ENCODE measurements at regions not wholly inside any gene's neighbourhood (a gene's known extent, or its start where the extent isn't known, plus 50 kb on each side); places are given as distances from the start of the nearest gene placed in this dataset.
"Not testable (repeated sequence)": the region's sequence is repeated elsewhere in the genome, so short reads cannot be mapped to it uniquely, and the experiment has no call there.

- no peak for DNase-seq (ENCODE audit: low read depth, low spot score)
Measured at GRCh38 chr4:66840178-66840577, 705.1 kb downstream of the CENPC start.

- no peak for DNase-seq (ENCODE audit: low read depth, low spot score)
Measured at GRCh38 chr4:66837279-66837922, 707.9 kb downstream of the CENPC start.

DNA sequence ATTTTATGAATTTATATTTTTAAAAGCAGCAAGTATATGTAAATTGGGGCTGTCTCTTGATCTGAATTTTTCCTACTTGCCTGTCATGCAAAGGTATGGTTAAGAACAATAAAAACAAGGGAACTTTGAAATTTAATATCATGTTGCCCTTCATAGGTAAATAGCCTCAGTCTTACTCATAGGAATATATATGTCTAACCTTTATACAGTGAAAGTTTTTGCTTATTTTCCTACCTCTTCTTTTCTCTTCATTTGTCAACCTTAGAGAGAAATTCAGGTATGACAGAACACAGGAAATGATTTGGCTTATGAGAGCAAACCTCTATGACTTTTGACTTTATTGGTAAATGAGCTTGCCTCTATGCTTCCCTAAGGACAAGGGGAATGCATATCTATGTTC lies 716.0 kb downstream of the CENPC start:
- DNase-seq (ENCODE audit: low read depth, low spot score): no peak

DNA sequence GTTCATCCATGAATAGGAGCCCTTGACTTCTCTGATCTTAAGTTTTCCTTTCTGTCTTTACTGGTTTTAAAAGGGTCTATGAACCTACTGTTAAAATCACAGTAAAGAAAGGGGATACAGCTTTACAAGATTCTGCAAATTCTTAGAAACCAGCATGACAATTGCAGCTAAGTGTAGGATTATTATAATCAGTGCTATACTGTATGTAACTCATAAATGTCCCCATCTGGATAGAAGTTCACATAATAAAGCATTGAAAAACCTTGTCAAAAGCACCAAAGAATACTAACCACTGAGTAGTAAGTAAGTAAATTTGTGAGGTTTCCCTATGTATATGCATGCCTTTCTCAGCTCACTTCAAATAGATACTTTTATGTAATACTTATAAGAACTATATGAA lies 724.6 kb downstream of the CENPC start:
- DNase-seq (ENCODE audit: low read depth, low spot score): no peak

- DNase-seq (ENCODE audit: low read depth, low spot score): no peak
Measured at GRCh38 chr4:66814277-66814676, 731.0 kb downstream of the CENPC start.

- no peak for DNase-seq (ENCODE audit: low read depth, low spot score)
Measured at GRCh38 chr4:66805582-66805981, 739.7 kb downstream of the CENPC start.

DNA sequence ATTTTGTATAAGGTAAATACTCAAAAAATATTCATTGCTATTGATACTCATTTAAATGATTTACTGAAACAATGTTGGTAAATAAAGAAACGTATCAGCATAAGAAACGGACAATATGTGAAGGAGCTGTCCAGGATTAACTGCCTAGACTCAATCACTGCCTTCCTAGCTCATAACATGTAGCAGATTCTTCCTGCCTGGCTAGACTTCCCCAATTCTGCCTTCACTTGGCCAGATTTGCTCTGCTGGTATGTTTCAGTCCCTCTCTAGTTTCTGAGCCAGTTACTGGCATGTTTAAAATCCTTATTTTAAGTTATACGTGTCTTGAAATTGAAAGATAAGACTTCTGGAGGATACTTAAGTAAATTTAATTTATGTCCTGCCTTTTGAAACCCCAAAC lies 740.3 kb downstream of the CENPC start:
- DNase-seq (ENCODE audit: low read depth, low spot score): no peak

- no peak for DNase-seq (ENCODE audit: low read depth, low spot score)
Measured at GRCh38 chr4:66797608-66798007, 747.7 kb downstream of the CENPC start.

DNA sequence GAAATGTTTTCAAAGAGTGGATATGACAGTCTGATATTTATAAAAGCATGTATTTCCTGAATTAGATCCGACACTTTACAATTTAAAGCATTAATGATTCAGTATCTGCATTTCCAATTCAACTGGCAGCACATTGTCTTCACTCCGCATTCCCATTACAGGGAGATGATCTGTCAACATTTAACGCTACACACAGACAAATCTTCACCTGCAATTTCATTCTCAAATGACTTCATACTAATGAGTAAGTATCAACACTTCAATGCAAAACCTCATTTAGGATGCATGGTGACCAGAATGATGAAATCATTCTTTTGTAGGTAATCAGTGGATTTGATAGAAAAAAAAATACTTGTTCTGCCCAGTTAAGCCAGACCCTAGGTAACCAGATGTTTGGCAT lies 749.6 kb downstream of the CENPC start:
- no peak for DNase-seq (ENCODE audit: low read depth, low spot score)

DNA sequence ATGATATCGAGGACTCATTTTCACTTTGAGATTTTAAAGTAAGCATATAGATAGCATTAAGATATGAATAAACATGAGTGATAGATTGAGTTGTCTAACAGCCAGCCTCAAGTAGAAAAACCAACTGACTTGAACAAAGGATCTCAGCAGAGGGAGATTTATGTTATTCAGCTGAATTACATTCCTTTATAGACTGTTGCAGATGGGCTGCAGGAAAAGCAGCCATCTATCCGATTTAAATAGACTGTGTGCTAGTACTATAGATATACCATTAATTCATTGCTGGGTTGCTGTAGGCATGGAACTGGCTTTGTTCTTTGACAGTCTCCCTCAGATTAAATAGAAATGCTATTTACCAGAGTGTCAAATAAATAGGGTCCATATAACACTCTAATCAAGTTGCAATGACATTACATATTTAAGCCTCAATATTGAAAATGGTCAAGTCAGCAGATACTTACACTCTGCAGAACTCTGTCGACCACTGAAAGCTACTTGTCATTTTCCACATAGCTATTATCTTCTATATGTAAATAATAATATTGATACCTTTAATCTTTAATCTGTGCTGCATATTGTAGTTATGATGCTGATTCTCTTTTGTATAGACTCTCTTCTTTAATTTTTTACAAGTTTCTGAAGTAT lies 750.8 kb downstream of the CENPC start:
- no peak for DNase-seq (ENCODE audit: low read depth, low spot score)

GRCh38 chr4:66791686-66792085 lies 753.6 kb downstream of the CENPC start:
- DNase-seq (ENCODE audit: low read depth, low spot score): no peak

- DNase-seq (ENCODE audit: low read depth, low spot score): no peak
Measured at GRCh38 chr4:66785479-66785878, 759.8 kb downstream of the CENPC start.

DNA sequence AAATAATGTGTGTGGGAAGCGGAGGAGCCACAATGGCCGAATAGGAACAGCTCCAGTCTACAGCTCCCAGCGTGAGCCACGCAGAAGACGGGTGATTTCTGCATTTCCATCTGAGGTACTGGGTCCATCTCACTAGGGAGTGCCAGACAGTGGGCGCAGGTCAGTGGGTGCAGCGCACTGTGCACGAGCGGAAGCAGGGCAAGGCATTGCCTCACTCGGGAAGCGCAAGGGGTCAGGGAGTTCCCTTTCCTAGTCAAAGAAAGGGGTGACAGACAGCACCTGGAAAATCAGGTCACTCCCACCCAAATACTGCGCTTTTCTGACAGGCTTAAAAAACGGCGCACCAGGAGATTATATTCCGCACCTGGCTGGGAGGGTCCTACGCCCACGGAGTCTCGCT lies 762.6 kb downstream of the CENPC start:
- DNase-seq (ENCODE audit: low read depth, low spot score): not testable (repeated sequence)

- DNase-seq (ENCODE audit: low read depth, low spot score): no peak
Measured at GRCh38 chr4:66777097-66777496, 768.2 kb downstream of the CENPC start.

GRCh38 chr4:66769441-66769840 lies 775.9 kb downstream of the CENPC start:
- DNase-seq (ENCODE audit: low read depth, low spot score): no peak

- DNase-seq (ENCODE audit: low read depth, low spot score): no peak
Measured at GRCh38 chr4:66767442-66767841, 777.9 kb downstream of the CENPC start.

DNA sequence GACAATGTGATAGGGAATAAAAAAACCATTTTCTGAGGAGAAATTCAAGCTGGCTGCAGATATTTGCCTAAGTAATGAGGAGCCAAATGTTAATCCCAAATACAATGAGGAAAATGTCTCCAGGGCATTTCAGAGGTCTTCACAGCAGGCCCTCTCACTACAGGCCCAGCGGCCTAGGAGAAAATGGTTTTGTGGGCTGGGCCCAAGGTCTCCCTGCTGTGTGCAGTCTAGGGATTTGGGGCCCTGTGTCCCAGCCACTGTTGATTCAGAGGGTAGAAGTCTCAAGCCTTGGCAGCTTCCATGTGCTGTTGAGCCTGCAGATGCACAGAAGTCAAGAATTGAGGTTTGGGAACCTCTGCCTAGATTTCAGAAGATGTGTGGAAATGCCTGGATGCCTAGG lies 778.7 kb downstream of the CENPC start:
- DNase-seq (ENCODE audit: low read depth, low spot score): peak; percentile 79

GRCh38 chr4:66750273-66750672 lies 795.0 kb downstream of the CENPC start:
- no peak for DNase-seq (ENCODE audit: low read depth, low spot score)

- DNase-seq (ENCODE audit: low read depth, low spot score): not testable (repeated sequence)
Measured at GRCh38 chr4:66746918-66747317, 798.4 kb downstream of the CENPC start.

DNA sequence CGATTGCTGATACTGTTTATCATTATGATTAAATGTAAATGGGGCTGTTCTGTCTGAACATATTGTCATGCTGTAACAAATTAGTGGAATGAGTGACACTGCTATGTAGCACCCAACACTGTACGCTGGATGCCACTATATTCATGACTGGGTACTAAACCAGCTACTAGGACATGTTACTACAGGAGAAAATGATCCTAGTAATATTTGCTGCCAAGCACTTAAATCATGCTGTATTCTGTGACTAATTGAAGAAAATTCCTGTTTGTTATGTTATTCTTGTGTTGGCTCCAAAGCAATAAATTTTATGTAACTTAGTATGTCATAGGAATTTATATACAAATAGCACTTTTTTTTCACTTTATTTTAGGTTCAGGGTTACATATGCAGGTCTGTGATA lies 804.2 kb downstream of the CENPC start:
- no peak for DNase-seq (ENCODE audit: low read depth, low spot score)

- DNase-seq (ENCODE audit: low read depth, low spot score): no peak
Measured at GRCh38 chr4:66736606-66737005, 808.7 kb downstream of the CENPC start.

GRCh38 chr4:66728280-66728679 lies 817.0 kb downstream of the CENPC start:
- no peak for DNase-seq (ENCODE audit: low read depth, low spot score)

GRCh38 chr4:66712301-66712921 lies 832.9 kb downstream of the CENPC start:
- not testable (repeated sequence) for DNase-seq (ENCODE audit: low read depth, low spot score)
